ENCODE measurements at regions not wholly inside any gene's neighbourhood (a gene's known extent, or its start where the extent isn't known, plus 50 kb on each side); places are given as distances from the start of the nearest gene placed in this dataset.

- H3K9me3 ChIP-seq, result no peaks in the 10 kb centered on the region
- peaks cover 2 to 3% of the 10 kb centered on the region in 2 experiments for H3K4me1 ChIP-seq (ENCODE audit: control insufficient read depth in 1 of 2, extremely low read depth in 1 of 2, insufficient read depth in 2 of 2, low read length in 2 of 2)
- Mint-ChIP-seq H3K27ac (no peak overlapping the region), H3K9me3 (no peaks in the 10 kb centered on the region), H3K4me3 (no peak overlapping the region), H3K27me3 (no peaks in the 10 kb centered on the region), H3K4me1 (peaks cover 4 to 18% (median 7%) of the 10 kb centered on the region in 3 donors), H3K36me3 (no peaks in the 10 kb centered on the region)
- WGBS (ENCODE audit: insufficient coverage), result no CpG with 5 or more reads among the region's 1 CpG
- CTCF ChIA-PET, result interaction anchor here in 1 of 2 donors (0.6 kb wide), 1 partner anchor 388 kb away, joined by 5 read pairs; no protein-coding TSS in a partner anchor
- DNase-seq (no peak), ATAC-seq (replicated peaks in 1 of 4) (no peak)
- no peak overlapping the region for H3K4me3 ChIP-seq (ENCODE audit: control insufficient read depth in 1 of 2, extremely low read depth in 1 of 2, low read length in 1 of 2)
- H3K36me3 ChIP-seq (ENCODE audit: control insufficient read depth in 2 of 2, extremely low read depth in 1 of 2, insufficient read depth in 1 of 2, low read length in 1 of 2), result no peaks in the 10 kb centered on the region
- no peak overlapping the region for H3K27ac ChIP-seq (ENCODE audit: low read length)
- H3K27me3 ChIP-seq (replicated peaks in 1 of 2; ENCODE audit: control insufficient read depth in 2 of 2, extremely low read depth in 1 of 2, insufficient read depth in 2 of 2, low read length in 1 of 2), result no peaks in the 10 kb centered on the region
- POLR2A ChIA-PET, result no interaction called here
These were observed 110.3 kb upstream of the CEP85L start for GRCh38 chr6:118761645-118762044.

GRCh38 chr6:118758946-118759345 is 107.6 kb upstream of the CEP85L start:
- Histone ChIP-seq H3K4me3 (ENCODE audit: control insufficient read depth in 1 of 2, extremely low read depth in 1 of 2, low read length in 1 of 2) (no peak overlapping the region), H3K27ac (ENCODE audit: low read length) (no peak overlapping the region), H3K27me3 (replicated peaks in 1 of 2; ENCODE audit: control insufficient read depth in 2 of 2, extremely low read depth in 1 of 2, insufficient read depth in 2 of 2, low read length in 1 of 2) (no peaks in the 10 kb centered on the region), H3K9me3 (no peaks in the 10 kb centered on the region), H3K4me1 (ENCODE audit: control insufficient read depth in 1 of 2, extremely low read depth in 1 of 2, insufficient read depth in 2 of 2, low read length in 2 of 2) (peaks cover 11 to 12% of the 10 kb centered on the region in 2 experiments), H3K36me3 (ENCODE audit: control insufficient read depth in 2 of 2, extremely low read depth in 1 of 2, insufficient read depth in 1 of 2, low read length in 1 of 2) (no peaks in the 10 kb centered on the region)
- ChIA-PET POLR2A (interaction anchor here in 1 of 2 donors (0.6 kb wide), 1 partner anchor 113 kb away, joined by 3 read pairs; no protein-coding TSS in a partner anchor), CTCF (no interaction called here)
- H3K27me3 Mint-ChIP-seq, result peaks cover 0 to 2% of the 10 kb centered on the region in 2 donors
- no peaks in the 10 kb centered on the region for H3K9me3 Mint-ChIP-seq
- ATAC-seq (replicated peaks in 1 of 4), result no peak
- no peak overlapping the region for H3K4me3 Mint-ChIP-seq
- peaks cover 14 to 28% (median 18%) of the 10 kb centered on the region in 3 donors for H3K4me1 Mint-ChIP-seq
- no peaks in the 10 kb centered on the region for H3K36me3 Mint-ChIP-seq
- H3K27ac Mint-ChIP-seq, result no peak overlapping the region
- no peak for DNase-seq

GRCh38 chr6:118755941-118756646 is 104.7 kb upstream of the CEP85L start:
- no peaks in the 10 kb centered on the region for H3K36me3 Mint-ChIP-seq
- H3K4me1 Mint-ChIP-seq, result peaks cover 14 to 28% (median 18%) of the 10 kb centered on the region in 3 donors
- peak overlapping the region in 1 of 2 donors; percentile 72 for H3K27ac Mint-ChIP-seq
- 39% methylated on average over 5 of the region's 6 CpGs for WGBS (ENCODE audit: insufficient coverage)
- peak in 13 of 35 experiments; percentile 8 to 59 (median 20) for DNase-seq
- ATAC-seq (replicated peaks in 1 of 4), result peak; percentile 36 to 92 (median 52)
- H3K4me3 Mint-ChIP-seq, result peak overlapping the region in 1 of 3 donors; percentile 50
- Histone ChIP-seq H3K4me1 (ENCODE audit: control insufficient read depth in 1 of 2, extremely low read depth in 1 of 2, insufficient read depth in 2 of 2, low read length in 2 of 2) (peaks cover 11 to 12% of the 10 kb centered on the region in 2 experiments), H3K36me3 (ENCODE audit: control insufficient read depth in 2 of 2, extremely low read depth in 1 of 2, insufficient read depth in 1 of 2, low read length in 1 of 2) (no peaks in the 10 kb centered on the region), H3K9me3 (no peaks in the 10 kb centered on the region), H3K27me3 (replicated peaks in 1 of 2; ENCODE audit: control insufficient read depth in 2 of 2, extremely low read depth in 1 of 2, insufficient read depth in 2 of 2, low read length in 1 of 2) (no peaks in the 10 kb centered on the region), H3K27ac (ENCODE audit: low read length) (no peak overlapping the region), H3K4me3 (ENCODE audit: control insufficient read depth in 1 of 2, extremely low read depth in 1 of 2, low read length in 1 of 2) (no peak overlapping the region)
- H3K27me3 Mint-ChIP-seq, result peaks cover 0 to 2% of the 10 kb centered on the region in 2 donors
- peaks cover 0 to 3% (median 0%) of the 10 kb centered on the region in 3 donors for H3K9me3 Mint-ChIP-seq
- ChIA-PET CTCF (interaction anchor here in 1 of 2 donors (0.6 kb wide), 1 partner anchor 16 kb away, joined by 3 read pairs; no protein-coding TSS in a partner anchor), POLR2A (no interaction called here)

- Mint-ChIP-seq H3K27me3 (peaks cover 0 to 2% of the 10 kb centered on the region in 2 donors), H3K9me3 (peaks cover 0 to 3% (median 0%) of the 10 kb centered on the region in 3 donors), H3K36me3 (no peaks in the 10 kb centered on the region), H3K4me1 (peaks cover 22 to 30% (median 29%) of the 10 kb centered on the region in 3 donors), H3K4me3 (no peak overlapping the region), H3K27ac (no peak overlapping the region)
- H3K27me3 ChIP-seq (replicated peaks in 1 of 2; ENCODE audit: control insufficient read depth in 2 of 2, extremely low read depth in 1 of 2, insufficient read depth in 2 of 2, low read length in 1 of 2), result no peaks in the 10 kb centered on the region
- no peak for DNase-seq
- no peaks in the 10 kb centered on the region for H3K9me3 ChIP-seq
- H3K4me3 ChIP-seq (ENCODE audit: control insufficient read depth in 1 of 2, extremely low read depth in 1 of 2, low read length in 1 of 2), result no peak overlapping the region
- H3K27ac ChIP-seq (ENCODE audit: low read length), result no peak overlapping the region
- no peaks in the 10 kb centered on the region for H3K36me3 ChIP-seq (ENCODE audit: control insufficient read depth in 2 of 2, extremely low read depth in 1 of 2, insufficient read depth in 1 of 2, low read length in 1 of 2)
- ChIA-PET POLR2A (no interaction called here), CTCF (no interaction called here)
- H3K4me1 ChIP-seq (ENCODE audit: control insufficient read depth in 1 of 2, extremely low read depth in 1 of 2, insufficient read depth in 2 of 2, low read length in 2 of 2), result peaks cover 14 to 15% of the 10 kb centered on the region in 2 experiments
- ATAC-seq (replicated peaks in 1 of 4), result no peak
- WGBS (ENCODE audit: insufficient coverage), result 96% methylated on average over 2 of the region's 3 CpGs
These were observed 101.4 kb upstream of the CEP85L start for GRCh38 chr6:118752803-118753202.

- ATAC-seq (replicated peaks in 1 of 4) (no peak), DNase-seq (no peak)
- Mint-ChIP-seq H3K27ac (peak overlapping the region in 1 of 2 donors; percentile 25), H3K4me3 (no peak overlapping the region), H3K27me3 (no peaks in the 10 kb centered on the region), H3K4me1 (peaks cover 23 to 30% (median 27%) of the 10 kb centered on the region in 3 donors), H3K36me3 (no peaks in the 10 kb centered on the region), H3K9me3 (peaks cover 0 to 3% (median 0%) of the 10 kb centered on the region in 3 donors)
- WGBS (ENCODE audit: insufficient coverage), result 79% methylated on average over 2 of the region's 3 CpGs
- ChIA-PET POLR2A (no interaction called here), CTCF (interaction anchor here (0.7 to 0.9 kb wide), 2 partner anchors 57 to 464 kb away, joined by 3 read pairs; no protein-coding TSS in a partner anchor)
- Histone ChIP-seq H3K36me3 (ENCODE audit: control insufficient read depth in 2 of 2, extremely low read depth in 1 of 2, insufficient read depth in 1 of 2, low read length in 1 of 2) (no peaks in the 10 kb centered on the region), H3K27me3 (replicated peaks in 1 of 2; ENCODE audit: control insufficient read depth in 2 of 2, extremely low read depth in 1 of 2, insufficient read depth in 2 of 2, low read length in 1 of 2) (no peaks in the 10 kb centered on the region), H3K4me3 (ENCODE audit: control insufficient read depth in 1 of 2, extremely low read depth in 1 of 2, low read length in 1 of 2) (no peak overlapping the region), H3K9me3 (no peaks in the 10 kb centered on the region), H3K27ac (ENCODE audit: low read length) (no peak overlapping the region), H3K4me1 (ENCODE audit: control insufficient read depth in 1 of 2, extremely low read depth in 1 of 2, insufficient read depth in 2 of 2, low read length in 2 of 2) (peaks cover 12% of the 10 kb centered on the region in 2 experiments)
These were observed 99.7 kb upstream of the CEP85L start for GRCh38 chr6:118751072-118751471.

- Histone ChIP-seq H3K9me3 (no peaks in the 10 kb centered on the region), H3K4me3 (ENCODE audit: control insufficient read depth in 1 of 2, extremely low read depth in 1 of 2, low read length in 1 of 2) (no peak overlapping the region), H3K27ac (ENCODE audit: low read length) (no peak overlapping the region), H3K36me3 (ENCODE audit: control insufficient read depth in 2 of 2, extremely low read depth in 1 of 2, insufficient read depth in 1 of 2, low read length in 1 of 2) (no peaks in the 10 kb centered on the region), H3K27me3 (replicated peaks in 1 of 2; ENCODE audit: control insufficient read depth in 2 of 2, extremely low read depth in 1 of 2, insufficient read depth in 2 of 2, low read length in 1 of 2) (no peaks in the 10 kb centered on the region), H3K4me1 (ENCODE audit: control insufficient read depth in 1 of 2, extremely low read depth in 1 of 2, insufficient read depth in 2 of 2, low read length in 2 of 2) (peaks cover 6 to 9% of the 10 kb centered on the region in 2 experiments)
- Mint-ChIP-seq H3K27ac (no peak overlapping the region), H3K4me1 (peaks cover 16 to 30% (median 22%) of the 10 kb centered on the region in 3 donors), H3K36me3 (no peaks in the 10 kb centered on the region), H3K4me3 (no peak overlapping the region), H3K9me3 (peaks cover 0 to 3% (median 0%) of the 10 kb centered on the region in 3 donors), H3K27me3 (no peaks in the 10 kb centered on the region)
- ChIA-PET POLR2A (no interaction called here), CTCF (interaction anchor here in 1 of 2 donors (0.9 kb wide), 1 partner anchor 463 kb away, joined by 3 read pairs; no protein-coding TSS in a partner anchor)
- ATAC-seq (replicated peaks in 1 of 4) (no peak), DNase-seq (no peak)
- WGBS (ENCODE audit: insufficient coverage), result 34% methylated on average over 2 of the region's 2 CpGs
These were observed 98.8 kb upstream of the CEP85L start for GRCh38 chr6:118750143-118750542.
